ENCODE measurements at regions not wholly inside any gene's neighbourhood (a gene's known extent, or its start where the extent isn't known, plus 50 kb on each side); places are given as distances from the start of the nearest gene placed in this dataset.
"Not testable (repeated sequence)": the region's sequence is repeated elsewhere in the genome, so short reads cannot be mapped to it uniquely, and the experiment has no call there.

DNA sequence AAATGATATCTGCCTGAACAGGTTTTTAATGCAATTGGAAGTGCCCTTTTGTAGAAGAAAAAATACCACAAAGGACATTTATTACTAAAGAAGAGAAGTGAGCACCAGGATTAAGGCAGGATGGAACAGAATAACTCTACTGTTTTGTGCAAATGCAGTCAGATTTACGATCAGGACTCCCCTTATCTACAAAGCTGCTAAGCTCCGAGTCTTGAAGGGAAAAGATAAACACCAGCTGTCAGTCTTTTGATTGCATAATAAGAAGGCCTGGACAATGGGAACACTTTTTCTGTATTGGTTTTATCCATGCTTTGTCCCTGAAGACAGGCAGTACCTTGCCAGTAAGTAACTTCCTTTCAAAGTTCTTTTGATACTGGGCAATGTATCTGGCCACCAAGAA lies 797.9 kb upstream of the SLC35B3 start:
- no peak for DNase-seq

DNA sequence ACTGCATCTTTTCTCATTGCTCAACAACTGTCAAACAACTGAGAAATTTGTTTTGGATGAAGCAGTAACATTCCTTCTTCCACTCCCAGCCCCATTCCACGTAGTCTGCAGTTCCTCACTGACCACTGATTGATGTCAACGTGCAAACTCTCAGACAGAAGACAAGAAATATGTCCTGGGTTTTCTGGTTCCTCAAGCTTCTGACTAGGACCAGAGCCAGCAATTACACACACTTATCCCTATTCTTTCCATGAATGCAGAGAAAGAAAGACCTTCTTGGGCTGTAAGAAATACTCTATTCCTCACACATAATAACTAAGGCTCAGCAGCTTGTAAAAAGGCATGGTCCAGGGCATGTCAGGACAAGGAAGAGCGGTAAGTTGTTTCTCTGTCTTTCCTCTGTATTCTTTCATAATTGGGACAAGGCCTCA lies 790.1 kb upstream of the SLC35B3 start:
- DNase-seq: no peak

DNA sequence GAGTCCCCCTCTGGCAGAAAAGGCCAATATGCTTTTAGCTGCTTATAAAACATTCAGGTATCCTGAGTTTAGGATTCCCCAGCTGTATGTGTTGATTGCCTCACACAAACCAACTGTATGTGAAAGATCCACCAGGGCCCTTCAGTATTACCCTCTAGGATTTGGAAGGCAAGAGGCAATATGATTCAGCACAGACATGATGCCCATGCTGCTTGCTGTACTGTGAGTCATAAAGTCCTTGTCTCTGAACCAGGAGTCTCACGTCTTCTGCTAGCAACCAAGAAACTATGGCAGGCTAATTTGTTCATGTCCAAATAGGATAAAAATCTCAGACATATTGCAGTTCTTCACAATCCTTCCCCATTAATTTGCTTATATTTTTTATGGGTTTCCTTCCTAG lies 789.2 kb upstream of the SLC35B3 start:
- DNase-seq: no peak

DNA sequence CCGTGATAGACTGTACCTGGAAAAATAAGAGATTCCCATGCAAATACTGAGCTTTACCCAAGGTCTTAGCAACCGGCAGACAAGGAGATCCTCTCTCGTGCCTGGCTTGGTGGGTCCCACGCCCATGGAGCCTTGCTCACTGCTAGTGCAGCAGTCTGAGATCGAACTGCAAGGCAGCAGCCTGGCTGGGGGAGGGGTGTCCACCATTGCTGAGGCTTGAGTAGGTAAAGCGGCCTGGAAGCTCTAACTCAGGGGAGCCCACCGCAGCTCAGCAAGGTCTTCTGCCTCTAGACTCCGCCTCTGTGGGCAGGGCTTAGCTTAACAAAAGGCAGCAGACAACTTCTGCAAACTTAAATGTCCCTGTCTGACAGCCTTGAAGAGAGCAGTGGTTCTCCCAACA lies 778.4 kb upstream of the SLC35B3 start:
- DNase-seq: not testable (repeated sequence)

DNA sequence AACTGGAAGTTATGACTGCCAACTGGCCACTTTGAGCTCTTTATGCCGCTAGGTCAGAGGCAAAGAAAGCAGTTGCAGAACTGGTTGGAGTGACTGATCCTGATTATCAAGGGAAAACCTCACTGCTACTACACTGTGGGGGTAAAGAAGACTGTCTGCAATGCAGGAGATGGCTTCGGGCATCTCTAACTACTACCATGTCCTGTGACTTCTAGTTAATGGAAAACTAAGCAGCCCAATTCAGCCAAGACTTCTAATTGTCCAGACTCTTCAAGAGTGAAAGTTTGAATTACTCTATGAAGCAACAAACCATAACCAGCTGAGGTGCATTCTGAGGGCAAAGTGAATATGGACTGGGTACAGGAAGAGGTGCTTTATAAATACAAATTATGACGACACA lies 773.6 kb upstream of the SLC35B3 start:
- DNase-seq: no peak

DNA sequence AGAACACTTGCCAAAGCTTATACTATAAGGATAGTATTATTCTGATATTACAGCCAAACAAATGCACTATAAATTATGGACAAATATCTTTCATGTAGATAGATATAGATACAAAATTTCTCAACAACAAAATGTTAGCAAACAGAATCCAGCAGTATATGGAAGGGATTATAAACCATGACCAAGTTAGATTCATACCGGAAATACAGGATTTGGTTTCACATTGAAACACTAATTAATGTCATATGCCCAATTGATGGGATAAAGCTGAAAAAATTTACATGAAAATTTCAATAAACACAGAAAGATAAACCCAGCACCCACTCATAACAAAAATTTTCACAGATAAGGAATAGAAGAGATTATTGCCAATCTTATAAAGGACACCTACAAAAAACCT lies 770.3 kb upstream of the SLC35B3 start:
- DNase-seq: no peak

DNA sequence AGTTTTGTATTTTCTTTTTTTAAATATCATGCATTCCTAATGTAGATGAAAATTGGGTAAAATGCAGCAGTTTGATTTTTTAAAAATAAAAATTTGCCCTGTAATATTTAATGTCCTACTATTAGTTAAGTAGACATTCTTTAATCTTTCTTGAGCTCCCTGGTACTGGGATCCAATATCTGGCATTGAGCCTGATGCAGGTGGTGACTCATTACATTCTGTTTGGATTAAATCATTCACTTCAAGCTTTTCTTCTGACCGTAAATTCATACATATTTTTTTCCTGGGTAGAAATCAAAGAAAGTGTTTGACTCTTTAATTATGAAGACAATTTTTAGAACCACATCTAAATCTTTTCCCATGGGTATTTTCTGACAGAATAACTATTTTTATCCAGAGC lies 768.8 kb upstream of the SLC35B3 start:
- no peak for DNase-seq

DNA sequence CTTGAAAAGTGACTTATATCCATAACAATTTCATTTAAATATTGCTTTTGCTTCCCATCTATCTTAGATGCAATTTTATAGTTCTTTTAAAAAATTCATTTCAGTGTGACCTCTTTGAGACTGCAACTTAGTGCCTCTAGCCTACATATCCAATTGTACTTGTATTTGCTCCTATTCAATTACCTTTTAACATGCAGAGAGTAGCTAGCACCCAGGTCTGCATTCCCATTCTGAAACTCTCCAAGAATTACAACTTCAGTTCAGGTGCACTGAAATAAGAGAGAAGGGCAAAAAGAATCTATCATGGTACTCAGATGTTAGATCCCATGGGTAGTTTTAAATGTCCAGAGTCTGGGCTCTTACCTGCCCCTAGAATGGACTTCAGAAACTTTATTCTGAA lies 765.4 kb upstream of the SLC35B3 start:
- DNase-seq: no peak

DNA sequence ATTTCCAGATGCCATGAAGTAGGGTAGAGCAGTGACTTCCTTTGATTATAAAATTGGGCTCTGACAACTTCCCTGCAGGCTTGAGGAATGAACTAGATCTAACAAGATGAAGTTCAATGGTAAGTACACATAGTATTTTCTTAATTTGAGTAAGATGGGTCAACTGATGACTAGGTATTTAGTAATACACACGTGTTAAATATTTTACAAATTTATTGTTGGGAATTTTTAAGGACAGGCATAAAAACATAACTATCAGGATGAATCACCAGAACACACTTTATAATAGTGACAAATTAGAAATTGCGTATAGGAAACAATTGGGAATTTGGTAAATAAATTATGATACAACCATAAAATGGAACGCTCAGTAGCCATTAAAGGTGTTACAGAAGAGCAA lies 762.4 kb upstream of the SLC35B3 start:
- DNase-seq: no peak

DNA sequence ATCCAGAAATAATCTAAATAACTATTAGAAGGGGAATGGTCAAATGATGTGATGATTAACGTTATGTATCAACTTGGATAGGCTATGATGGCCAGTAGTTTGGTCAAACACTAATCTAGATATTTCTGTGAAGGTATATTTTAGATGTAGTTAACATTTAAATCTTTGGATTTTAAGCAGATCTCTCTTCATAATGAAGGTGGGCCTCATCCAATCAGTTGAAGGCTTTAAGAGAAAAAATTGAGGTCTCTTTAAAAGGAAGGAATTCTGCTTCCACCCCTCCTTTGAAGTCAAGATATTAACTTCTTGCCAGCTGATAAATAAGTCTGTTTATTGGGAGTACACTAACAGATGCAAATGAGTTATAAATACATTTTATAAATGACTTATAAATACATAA lies 760.0 kb upstream of the SLC35B3 start:
- no peak for DNase-seq

DNA sequence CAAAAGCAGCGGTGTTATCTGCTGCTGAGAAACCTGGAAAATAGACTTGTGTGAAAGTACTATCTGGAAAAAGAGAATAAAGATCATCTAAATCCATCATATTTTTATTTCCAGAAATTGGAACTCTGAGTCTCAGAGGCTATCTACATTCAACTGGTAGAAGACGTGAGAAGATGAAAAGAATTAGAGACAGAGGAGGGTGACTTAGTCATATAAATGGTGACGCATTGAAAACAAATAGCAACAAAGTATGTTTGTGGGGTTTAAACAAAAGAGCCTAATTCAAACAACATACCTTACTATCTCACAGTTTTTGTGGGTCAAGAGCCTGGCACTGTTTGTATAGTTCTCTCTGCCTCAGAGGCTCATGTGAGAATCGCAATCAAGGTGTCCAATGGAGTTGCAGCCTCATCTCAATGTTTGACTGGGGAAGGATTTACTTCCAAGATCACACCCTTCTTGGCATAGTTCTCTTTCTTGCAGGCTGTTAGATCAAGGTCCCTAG lies 757.1 kb upstream of the SLC35B3 start:
- DNase-seq: no peak

DNA sequence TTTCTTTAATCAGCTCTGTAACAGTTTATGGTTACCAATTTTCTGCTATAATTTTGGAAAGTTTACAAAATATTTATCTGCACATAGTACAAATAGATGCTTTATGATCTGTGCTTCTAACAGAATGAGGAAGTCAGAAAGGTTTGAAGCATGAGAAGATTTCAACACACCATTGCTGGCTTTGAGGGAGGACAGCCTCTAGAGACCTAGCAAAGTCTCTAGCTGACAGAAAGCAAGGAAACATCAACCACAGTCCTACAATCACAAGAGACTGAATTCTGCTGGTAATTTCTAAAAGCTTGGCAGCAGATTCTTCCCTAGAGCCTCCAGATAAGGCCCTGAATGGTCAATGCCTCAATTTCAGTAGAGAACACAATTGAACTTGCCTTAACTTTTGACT lies 750.8 kb upstream of the SLC35B3 start:
- no peak for DNase-seq

DNA sequence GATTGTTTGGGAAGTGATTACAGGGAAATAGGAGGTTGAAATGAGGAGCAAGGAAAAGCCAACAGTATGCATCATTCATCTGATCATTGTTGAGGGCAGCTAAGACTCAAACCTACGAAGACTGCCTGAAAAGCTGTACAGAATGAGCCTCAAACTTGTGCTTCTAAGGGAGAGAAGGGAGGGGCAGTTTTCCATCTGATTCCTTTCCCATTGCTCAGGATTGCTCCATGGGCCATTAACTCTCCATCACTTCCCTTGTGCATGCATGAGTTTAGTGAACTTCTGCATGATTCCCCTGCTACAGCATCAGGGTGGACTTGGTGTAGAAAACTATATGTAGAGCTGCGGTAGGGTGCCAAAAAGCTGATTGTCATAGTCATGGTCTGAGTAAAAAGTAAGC lies 742.7 kb upstream of the SLC35B3 start:
- DNase-seq: no peak

DNA sequence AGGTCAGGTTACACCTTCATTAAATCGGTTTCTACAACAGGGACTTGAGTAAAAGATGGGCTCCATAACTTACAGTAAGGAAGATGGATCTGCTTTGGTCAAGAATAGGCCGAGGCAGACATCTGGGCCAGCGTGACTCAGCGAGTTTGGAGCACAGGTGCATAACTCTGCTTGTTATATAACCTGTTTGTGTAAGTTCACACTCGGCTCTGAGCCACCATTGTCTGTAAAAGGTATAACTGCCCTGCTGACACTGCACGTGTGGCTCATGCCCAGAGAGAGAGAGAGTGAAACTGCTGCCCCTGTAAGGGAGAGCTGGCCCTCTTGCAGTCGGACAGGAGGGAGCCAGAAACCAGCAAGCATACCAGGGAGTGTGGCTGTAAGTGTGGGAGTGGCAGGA lies 737.9 kb upstream of the SLC35B3 start:
- no peak for DNase-seq

DNA sequence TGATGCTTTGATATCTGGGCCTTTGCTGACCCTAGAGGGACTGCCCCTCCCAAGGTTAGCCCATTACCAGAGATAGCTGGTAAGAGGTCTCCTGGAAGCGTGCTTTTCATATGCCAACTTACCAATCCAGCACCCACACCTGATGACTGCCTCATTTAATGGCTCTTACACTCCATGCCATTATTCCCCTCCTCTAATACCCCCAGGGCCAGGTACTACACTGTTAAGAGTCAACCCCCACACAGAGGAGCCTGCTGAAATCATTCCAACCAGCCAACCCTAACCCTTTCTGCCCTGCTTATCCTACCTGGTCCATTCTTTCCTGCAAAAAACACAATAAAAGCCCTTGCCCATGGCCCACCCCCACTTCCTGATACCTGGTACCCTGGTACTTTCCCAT lies 736.8 kb upstream of the SLC35B3 start:
- DNase-seq: no peak

DNA sequence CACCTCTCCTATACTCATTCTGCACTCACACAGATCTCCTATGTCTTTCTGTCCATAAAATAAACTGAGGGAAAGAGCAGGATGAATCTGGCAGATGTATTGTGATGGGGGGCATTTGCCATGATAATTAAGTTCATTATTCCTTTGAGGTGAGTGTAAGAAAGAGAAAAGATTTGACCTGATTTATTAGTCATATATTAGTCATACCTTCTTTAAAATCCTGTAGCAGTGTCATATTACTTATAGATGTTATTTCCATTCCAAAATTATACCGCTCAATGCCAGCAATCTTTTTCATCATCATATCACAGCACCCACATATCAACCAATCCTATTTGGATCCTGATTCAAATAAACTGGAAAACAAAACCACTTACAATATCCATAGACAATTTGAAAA lies 733.3 kb upstream of the SLC35B3 start:
- no peak for DNase-seq

DNA sequence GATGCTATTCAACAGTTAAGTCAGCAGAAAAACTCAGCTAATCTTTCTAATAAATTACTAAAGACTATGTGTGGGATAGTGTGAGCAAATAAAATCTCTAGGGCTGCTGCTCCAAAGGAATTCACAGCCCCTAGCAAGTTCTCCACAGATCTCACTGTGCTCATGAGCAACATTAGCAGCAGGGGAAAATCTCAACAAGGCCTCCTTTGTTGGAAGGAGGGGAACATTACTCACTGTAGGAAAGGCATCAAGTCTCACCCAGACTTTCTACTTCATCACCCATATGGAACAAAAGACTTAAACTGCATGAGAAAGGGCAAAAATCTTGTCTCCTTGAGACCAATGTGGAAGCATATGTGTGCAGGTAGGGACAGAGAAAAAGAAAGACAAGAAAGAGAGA lies 726.4 kb upstream of the SLC35B3 start:
- no peak for DNase-seq

DNA sequence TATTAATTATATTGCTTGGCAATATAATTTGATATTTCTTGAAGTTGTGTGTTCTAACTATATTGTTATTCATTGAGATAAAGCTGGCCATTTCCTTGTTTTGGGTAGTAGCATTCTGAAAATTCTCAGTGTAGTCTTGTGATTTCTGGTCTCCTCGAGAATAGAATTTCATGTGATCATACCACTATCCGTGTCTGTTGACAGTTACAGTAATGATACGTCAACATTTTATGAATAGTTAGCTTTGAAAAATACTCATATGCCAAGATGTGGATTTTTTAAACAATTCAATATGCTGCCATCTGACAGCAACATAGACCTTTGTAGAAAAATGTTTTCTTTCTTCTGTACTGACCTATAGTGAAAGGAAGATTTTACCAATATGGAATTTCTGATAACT lies 723.7 kb upstream of the SLC35B3 start:
- no peak for DNase-seq

DNA sequence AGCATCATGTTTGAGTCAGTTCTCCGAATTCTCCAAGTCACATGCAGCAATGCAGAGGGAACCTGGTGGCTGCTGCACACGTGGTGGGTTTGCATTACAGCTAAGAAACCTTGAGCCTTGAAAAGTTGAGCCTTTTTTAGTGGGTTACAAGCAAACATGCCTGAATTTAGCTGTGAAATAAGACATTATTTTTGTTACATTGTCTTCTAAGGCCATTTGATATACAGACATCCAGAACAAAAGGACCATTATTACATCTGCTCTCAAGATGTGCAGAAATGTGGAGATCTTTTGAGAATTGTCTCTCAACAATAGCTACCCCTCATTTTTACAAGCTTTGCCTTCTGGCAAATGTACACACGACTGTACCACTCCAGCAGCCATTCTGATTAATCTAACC lies 720.5 kb upstream of the SLC35B3 start:
- no peak for DNase-seq

DNA sequence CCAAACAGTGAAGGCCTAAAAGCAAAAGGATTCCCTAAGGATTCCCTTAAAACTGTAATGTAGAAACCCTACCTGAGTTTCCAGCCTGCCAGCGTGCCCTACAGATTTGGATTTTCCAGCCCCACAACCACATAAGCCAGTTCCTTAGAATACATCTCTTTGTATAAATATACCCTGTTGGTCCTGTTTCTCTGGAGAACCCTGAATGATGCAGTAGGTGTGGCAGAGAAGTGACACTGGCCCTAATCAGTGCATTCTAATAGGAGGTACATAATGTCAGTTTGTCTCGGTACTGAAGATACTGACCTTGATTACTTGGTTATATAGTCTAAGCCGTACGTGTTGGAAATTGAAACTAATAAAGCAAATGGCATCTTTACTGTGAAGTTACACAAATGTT lies 707.8 kb upstream of the SLC35B3 start:
- no peak for DNase-seq

DNA sequence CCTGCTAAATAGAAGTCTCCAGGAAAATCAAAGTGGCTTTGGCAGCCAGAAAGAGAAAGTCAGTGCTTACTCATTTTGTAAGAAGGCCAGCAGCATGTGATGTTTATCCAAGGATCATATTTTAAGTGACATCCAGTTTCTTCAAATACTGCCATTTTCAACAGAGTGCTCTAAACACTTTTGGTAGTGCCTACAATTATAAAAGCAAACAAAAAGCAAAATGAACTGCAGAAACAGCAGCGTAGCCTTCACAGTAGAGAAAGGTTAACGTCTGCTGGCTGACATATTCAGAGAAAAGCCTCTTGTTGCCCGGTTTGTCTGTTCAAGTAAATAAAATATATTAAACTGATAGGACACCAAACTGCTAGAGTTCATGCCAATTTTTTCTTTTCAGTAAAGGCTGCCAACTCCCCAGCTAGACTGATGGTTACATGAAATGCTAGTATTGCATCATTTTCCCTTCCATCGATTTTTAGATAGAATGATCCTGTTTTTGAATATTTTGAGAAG lies 705.7 kb upstream of the SLC35B3 start:
- no peak for DNase-seq

DNA sequence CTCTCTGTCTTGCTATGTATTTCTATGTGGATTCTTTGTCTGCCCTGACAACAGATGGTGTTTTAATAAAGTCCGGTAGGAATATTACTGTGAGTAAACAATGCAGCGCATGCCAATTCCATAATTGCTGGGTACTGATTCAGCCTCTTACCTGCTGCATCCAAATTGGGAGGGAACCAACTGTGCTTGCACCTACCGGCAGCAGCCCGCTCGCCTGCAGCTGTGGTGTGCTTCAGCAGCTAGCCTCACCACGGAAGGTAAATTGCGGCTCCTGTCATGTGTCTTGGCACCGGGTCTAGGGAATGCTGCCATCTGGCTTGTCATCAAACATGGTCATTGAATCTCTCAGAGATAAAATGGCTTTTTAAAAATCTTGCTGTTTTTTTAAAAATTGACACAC lies 704.8 kb upstream of the SLC35B3 start:
- no peak for DNase-seq

DNA sequence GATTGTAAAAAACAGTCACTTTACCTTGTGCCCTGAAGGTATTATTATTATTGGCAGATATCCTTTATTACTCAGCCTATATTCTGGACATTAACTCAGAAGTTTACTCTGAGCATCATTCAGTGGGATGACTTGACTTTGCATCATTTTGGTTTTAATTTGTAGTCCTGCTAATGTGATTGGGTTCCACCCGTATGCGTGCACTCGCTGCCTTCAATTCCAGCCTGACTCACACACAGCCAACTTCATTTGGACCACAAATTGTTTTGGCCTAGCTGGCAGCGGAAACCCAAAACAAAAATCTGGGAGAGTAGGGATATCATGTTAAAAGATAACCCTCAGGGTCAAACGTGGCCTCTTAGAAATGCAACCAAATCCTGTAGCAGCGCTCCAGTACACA lies 704.4 kb upstream of the SLC35B3 start:
- DNase-seq: no peak

DNA sequence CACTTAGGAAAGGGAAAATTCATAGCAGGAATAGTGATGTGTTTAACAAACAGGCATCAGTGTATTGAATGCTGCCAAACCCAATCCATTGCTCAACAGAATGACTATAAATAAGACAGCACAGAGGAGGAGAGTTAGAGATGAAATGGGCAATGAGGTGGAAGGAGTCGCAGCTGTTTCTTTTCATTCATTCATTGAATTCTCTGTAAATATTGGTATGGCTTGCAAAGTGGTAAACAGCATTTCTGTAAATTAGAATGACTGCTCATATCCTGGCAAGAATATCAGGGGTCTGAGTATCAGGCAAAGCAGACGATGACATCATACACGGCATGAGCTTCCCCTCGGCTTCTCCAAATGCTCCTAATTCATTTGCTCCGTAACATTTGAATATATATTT lies 703.6 kb upstream of the SLC35B3 start:
- DNase-seq: no peak

DNA sequence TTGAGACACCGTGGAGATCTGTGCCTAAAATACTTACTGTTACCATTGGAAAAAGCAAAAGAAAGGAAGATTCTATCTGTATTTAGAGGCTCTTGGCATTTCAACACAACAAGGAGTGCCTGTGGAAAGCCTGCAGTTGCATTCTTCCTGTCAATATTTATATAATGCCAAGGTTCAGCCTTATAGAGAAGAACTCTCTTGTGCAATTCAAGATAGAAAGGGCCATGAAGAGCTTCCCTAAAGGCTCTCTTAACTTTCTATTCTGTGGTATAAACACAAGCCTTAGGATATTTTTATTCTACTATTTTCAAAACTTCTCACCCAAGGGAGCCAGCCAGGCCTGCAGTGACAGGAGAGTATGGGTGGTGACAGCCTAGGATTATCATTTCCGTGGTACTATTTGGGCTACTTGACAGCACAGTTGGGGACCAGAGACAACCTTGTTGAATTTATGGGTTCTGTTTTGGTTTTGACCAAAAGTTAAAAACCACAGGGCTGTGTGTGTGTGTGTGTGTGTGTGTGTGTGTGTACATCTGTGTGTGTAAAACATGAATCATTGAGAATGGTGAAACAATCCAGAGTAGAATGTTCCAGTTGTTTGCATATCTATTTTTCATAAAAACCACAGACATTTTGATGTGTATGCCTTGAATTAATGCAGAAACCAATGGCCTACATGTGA lies 700.9 kb upstream of the SLC35B3 start:
- DNase-seq: no peak

Data from CD4-positive, alpha-beta T cell treated with Interleukin-1 beta for 1 hour (primary cell).